GM12864 (cell line): ENCODE measurements at regions not wholly inside any gene's neighbourhood (a gene's known extent, or its start where the extent isn't known, plus 50 kb on each side); places are given as distances from the start of the nearest gene placed in this dataset.
"Not testable (repeated sequence)": the region's sequence is repeated elsewhere in the genome, so short reads cannot be mapped to it uniquely, and the experiment has no call there.

Experiments
- DNase-seq: peaks from one replicate; pipeline ENCODE4 v3.0.0-alpha.2; 2011; ENCODE audit warnings: low read depth
- H3K4me3 ChIP-seq: 2 replicates; pipeline ENCODE4 v1.5.1; 2011; ENCODE audit warnings: mild to moderate bottlenecking, low read depth, low read length, control low read depth
- TF ChIP-seq, protein P1 (sequence below): IDR thresholded peaks from 2 replicates; pipeline ENCODE4 v1.5.1; 2011; ENCODE audit warnings: low read depth, mild to moderate bottlenecking, moderate library complexity, low read length, control low read depth, inconsistent platforms; ENCODE audit errors: missing control alignments

DNA sequence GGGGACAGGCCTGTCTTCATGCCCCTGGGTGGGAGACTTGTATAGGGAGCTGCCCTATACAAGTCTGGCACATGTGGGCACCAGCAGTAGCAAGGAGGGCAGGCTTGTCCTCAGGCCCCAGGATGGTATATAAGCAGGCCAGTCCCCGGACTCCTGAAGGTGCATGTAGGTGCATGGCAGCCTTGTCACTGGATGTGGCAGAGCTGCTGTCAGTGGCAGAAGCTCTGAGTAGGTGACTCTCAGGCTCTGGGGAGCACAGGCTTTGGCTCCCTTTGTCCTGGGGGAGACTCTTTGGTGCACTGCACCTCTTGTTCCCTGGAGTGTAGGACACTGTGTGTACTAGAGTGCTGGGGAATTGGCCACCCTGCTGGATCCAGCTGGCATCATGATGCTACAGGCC, 376.7 kb upstream of the DIPK2B start:
- DNase-seq = no peak
- H3K4me3 ChIP-seq = no peak overlapping the region
- TF ChIP-seq, protein P1, sequence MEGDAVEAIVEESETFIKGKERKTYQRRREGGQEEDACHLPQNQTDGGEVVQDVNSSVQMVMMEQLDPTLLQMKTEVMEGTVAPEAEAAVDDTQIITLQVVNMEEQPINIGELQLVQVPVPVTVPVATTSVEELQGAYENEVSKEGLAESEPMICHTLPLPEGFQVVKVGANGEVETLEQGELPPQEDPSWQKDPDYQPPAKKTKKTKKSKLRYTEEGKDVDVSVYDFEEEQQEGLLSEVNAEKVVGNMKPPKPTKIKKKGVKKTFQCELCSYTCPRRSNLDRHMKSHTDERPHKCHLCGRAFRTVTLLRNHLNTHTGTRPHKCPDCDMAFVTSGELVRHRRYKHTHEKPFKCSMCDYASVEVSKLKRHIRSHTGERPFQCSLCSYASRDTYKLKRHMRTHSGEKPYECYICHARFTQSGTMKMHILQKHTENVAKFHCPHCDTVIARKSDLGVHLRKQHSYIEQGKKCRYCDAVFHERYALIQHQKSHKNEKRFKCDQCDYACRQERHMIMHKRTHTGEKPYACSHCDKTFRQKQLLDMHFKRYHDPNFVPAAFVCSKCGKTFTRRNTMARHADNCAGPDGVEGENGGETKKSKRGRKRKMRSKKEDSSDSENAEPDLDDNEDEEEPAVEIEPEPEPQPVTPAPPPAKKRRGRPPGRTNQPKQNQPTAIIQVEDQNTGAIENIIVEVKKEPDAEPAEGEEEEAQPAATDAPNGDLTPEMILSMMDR = no peak

DNA sequence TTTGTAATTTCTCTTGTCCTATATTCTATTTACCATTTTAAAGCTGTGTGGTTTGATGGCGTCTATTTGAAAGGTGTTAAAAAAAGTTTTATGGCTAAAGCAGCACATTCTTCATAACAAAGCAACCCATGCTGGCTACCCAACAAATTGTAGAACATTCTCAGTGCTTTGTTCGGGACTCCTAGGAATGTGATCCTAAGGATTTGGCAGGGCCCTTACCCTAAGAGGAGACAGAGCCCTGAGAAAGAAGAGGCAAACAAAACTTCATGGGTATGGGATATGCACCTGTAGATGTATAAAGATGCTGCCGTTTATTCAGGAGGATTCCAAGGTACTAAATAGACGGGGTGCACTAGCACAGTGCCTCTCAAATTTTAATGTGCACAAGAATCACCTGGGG, 370.8 kb upstream of the DIPK2B start:
- no peak overlapping the region for H3K4me3 ChIP-seq
- no peak for DNase-seq
- TF ChIP-seq, protein P1 = no peak

DNA sequence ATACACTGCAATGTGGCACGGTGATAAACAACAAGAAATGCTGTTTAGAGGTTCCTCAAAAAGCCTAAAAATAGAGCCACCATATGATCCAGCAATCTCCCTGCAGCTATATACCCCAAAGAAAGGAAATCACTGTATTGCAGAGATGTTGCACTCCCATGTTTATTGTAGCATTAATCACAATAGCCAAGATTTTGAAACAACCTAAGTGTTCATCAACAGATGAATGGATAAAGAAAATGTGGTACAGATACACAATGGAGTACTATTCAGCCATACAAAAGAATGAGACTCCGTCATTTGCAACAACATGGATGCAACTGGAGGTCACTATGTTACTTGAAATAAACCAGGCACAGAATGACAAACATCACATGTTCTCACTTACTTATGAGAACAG, 365.8 kb upstream of the DIPK2B start:
- no peak for DNase-seq
- H3K4me3 ChIP-seq = no peak overlapping the region
- TF ChIP-seq, protein P1 = no peak

DNA sequence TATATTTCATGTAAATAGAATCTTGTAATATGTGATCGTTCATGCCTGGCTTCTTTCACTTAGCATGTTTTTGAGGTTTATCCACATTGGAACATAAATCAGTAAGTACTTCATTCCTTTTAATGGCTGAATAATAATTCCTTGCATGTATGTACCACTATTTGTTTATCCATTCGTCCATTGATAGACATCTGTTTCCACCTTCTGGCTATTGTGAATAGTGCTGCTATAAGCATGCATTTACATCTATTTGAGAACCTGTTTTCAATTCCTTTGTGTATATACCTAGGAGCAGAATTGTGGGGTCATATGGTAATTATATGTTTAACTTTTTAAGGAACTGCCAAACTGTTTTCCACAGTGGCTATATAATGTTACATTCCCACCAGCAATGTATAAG, 356.7 kb upstream of the DIPK2B start:
- H3K4me3 ChIP-seq = no peak overlapping the region
- TF ChIP-seq, protein P1 = no peak
- no peak for DNase-seq

DNA sequence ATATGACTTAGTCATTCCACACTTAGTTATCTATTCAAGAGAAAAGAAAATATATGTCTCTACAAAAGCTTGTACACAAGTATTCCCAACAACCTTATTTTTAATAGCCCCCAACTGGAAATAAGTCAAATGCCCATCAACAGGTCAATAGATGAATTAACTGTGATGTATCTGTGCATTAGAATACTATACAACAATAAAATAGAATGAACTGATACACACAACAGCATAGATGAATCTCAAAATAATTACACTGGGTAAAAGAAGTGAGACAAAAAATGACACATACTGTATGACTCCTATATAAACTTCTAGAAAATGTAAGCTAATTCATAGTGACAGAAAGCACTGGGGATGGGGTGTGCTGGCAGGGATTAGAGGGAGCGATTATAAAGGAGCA, 354.1 kb upstream of the DIPK2B start:
- TF ChIP-seq, protein P1 = no peak
- H3K4me3 ChIP-seq = no peak overlapping the region
- DNase-seq = no peak

DNA sequence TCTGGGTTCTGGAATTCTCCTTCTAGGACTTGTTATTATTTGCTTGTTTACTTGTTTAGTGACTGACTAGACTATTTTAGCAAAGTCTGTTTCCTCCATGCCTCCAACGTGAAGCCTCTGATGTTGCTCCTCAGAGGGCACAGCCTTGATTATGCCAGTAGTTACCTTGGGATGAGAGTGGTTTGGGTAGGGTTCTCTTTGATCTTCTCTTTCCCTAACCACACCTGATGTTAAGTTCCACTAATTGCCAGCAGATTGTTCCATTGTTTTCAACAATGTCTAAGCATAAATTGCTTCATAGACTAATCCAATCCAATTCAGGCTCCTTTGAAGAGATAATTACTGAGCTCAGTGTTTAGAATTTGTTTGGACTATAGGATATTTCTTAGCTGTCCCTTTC, 352.7 kb upstream of the DIPK2B start:
- DNase-seq = no peak
- TF ChIP-seq, protein P1 = no peak
- H3K4me3 ChIP-seq = no peak overlapping the region

DNA sequence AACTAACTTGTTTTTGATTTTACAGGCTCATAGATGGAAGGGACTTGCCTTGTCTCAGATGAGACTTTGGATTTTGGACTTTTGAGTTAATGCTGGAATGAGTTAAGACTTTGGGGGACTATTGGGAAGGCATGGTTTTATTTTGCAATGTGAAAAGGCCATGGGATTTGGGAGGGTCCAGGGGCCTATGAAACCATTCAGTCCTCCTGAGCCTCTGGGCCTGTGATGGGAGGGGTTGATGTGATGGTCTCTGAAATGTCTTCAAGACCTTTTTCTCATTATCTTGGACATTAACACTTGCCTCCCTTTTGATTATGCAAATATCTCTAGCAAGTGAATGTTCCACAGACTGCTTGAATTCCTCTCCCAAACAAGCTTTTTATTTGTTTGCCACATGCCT, 346.0 kb upstream of the DIPK2B start:
- DNase-seq, H3K4me3 ChIP-seq: not testable (repeated sequence)

DNA sequence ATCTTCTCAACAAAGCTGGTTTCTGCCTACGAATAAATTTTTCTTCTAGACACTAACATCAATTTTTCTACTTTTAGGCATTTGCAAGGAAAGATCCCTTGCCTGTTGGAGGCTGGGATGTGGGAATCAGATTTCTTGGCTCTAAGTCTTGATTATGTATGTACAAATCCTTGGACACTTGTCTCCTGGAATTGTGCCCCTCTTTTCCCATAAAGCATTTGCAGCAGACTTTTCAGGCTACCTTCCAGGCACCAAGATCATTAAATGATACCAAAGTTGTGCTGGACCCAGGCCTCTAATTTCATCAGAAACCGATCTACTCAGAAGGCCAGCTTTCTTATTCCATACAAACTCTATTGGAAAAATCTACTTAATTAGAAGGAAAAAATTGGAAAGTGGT, 339.5 kb upstream of the DIPK2B start:
- DNase-seq = no peak
- TF ChIP-seq, protein P1 = no peak
- no peak overlapping the region for H3K4me3 ChIP-seq
